ENCODE measurements at regions not wholly inside any gene's neighbourhood (a gene's known extent, or its start where the extent isn't known, plus 50 kb on each side); places are given as distances from the start of the nearest gene placed in this dataset.

GRCh38 chr1:230509281-230509977 is 83.3 kb upstream of the PGBD5 start:
- no peak for TF ChIP-seq CTCF (IDR thresholded peaks at IDR 0.05; ENCODE audit: insufficient read depth, low read depth, low read length)
- TF ChIP-seq EZH2 (IDR thresholded peaks at IDR 0.05; ENCODE audit: insufficient read depth, low read length): no peak
